Activated CD4-positive, alpha-beta T cell treated with anti-CD3 and anti-CD28 coated beads, Interleukin-2, amount 50 U/mL, for 4 hours (primary cell): ENCODE measurements at regions not wholly inside any gene's neighbourhood (a gene's known extent, or its start where the extent isn't known, plus 50 kb on each side); places are given as distances from the start of the nearest gene placed in this dataset.
"Not testable (repeated sequence)": the region's sequence is repeated elsewhere in the genome, so short reads cannot be mapped to it uniquely, and the experiment has no call there.

Experiments used
- DNase-seq, 2 experiments: peaks; one replicate each; pipeline ENCODE4 v3.0.0-alpha.2; 2020

DNA sequence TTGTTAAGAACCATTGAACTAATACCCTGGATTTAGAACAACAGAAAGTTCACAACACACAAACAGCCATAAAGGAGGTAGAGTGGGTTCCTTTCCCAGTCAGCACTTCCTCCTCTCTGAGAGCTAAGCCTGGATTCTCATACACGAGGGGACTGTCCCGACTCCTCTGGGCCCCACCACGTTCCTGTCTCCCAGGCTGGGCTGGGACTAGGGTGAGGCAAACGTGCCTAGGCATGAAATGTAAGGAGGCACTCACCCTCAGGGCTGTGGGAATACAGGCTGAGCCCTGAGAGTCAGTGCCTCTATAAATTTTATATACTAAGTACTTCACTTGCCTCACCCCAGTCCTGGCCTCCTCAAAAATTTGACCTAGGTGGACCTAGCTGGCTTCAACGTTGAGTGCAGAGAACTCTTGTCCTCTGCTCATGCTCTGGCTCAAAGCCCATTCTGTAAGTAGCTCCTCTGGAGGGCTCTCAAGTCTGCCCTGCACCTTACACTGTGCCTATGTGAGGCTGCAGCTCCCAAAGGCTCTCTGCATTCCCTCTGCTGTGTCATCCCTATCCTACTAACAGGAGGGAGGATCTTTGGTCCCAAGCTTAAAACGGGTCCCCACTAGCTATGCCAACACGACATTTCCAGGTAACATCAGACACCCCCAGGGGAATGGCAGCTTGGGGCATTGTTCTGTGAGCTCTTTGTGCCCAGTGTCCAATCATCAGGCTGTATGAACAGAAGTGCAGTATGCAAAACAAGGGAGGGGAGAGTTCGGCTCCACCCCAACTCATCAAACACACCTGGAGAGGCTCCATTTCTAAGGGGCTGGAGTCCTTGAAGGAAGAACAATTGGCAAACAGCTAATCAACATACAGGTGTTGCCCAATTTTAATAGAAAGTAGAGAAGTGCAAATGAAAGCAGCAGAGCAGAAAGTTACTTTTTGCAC, 233.2 kb downstream of the RPLP1 start:
- DNase-seq, result no peak

DNA sequence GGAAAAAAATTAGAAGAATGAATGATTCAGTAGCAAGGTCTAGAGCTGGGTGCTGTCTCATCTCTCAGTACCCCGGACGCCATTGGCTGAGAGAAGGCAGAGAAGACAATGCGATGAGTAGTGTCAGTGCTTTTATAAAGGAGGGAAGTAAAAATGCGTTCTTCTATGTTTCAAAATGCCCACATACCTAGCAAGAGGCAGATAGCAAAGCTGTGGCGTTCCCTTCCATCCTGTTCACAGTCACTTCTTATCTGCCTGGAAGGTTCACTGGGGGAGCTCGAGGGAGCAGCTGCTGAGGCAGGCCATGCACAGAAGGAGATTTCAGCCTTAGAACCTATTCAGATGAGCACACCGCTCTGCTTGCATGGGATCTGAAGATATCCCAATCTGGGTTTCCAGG, 234.0 kb downstream of the RPLP1 start:
- DNase-seq, result no peak

DNA sequence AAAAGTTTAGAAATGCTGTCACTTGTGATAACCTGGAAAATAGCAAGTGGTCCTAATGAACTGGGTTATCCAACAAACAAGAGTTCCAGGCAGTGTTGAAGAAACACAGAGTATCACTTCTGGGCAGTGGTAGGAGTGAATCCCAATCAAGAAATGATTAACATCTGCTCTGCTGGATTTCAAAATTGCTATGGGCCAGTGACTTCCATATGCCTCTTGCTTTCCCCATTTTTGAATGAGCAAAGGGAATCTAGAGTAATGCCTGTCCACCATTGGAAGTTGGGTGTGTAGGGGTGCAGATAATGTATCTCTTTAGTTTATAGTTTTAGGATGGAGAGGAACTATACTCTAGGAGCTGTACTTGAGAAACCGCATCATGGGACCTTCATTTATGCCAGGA, 236.5 kb downstream of the RPLP1 start:
- no peak for DNase-seq

DNA sequence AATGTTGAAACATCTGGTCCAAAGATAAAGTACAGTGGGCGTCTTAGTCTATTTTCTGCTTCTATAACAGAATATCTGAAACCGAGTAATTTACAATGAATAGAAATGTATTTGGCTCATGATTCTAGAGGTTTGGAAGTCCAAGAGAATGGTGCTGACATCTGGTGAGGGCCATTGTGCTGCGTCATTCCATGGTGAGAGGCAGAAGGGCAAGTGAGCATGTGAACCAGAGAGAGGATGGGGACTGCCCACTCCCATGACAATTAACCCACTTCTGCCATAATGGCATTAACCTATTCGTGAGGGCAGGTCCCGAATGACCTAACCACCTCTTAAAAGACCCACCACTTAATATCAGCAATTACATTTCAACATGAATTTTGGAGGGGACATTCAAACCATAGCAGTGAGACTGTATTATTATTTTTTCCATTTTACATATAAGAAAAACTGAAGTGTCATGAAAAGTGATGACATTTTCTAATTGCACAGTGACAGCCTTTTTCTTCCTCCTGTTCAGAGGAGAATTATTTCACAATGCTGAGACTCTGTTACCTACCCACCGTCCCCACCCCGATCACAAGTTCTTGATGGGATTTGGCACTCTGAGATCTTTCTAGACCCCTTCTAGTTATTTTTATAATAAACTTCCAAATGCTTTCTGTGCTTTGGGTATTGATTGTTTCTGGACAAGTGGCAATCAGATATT, 238.8 kb downstream of the RPLP1 start:
- no peak for DNase-seq

DNA sequence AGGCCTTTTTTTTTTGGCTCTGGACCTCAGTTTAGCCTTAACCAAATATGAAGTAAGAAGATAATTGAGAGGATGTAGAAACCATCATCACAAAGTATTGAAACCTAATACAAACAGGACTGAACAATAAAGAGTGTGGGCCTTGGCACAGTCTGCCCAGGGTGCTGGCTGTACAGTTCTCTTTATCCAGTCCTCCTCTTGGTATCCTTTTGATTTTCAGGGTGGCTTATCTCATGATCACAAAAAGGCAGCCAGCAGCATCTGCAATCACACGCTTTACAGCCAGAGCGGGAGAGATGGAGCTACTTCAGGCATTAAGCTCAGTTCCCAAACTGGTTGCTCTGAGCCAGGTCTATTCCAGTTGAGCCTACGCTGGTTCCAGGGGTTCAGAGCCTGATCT, 239.7 kb downstream of the RPLP1 start:
- no peak for DNase-seq

DNA sequence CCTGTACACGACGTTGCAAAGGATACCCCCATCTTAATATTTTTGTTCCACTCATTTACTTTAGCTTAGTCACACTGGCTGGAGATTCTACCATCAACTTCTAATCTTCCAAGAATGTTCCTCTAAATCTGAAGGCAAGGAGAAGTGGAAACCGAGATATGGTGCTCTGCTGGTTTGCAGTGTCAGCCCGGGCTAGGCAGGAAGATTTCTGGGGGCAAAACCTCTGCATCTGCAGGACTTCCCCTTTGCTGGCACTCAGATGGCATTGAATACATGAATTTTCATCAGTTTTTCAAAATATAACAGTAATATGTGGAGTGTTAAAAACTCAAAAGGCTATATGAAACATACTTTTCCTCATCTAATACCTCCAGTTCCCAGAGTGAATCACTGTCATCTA, 240.4 kb downstream of the RPLP1 start:
- DNase-seq, result no peak

DNA sequence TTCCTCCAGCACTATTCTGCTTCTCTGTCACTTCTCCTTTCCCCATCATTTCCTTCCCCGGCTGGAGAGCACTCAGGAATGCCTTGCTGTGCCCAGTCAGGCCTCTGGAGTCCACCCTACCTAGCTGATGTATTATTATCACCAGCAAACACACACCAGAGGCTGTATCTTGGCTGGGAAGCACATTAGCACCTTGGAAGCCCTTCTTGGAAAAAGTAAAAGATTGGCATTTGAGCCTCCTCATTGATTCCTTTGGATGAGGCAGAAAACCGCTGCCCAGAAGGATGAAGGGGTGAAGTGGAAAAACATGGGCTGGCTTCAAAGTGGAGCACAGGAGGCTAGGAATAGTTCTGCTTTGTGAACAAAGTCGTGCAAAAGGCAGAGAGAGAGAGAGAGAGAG, 244.3 kb downstream of the RPLP1 start:
- no peak for DNase-seq

DNA sequence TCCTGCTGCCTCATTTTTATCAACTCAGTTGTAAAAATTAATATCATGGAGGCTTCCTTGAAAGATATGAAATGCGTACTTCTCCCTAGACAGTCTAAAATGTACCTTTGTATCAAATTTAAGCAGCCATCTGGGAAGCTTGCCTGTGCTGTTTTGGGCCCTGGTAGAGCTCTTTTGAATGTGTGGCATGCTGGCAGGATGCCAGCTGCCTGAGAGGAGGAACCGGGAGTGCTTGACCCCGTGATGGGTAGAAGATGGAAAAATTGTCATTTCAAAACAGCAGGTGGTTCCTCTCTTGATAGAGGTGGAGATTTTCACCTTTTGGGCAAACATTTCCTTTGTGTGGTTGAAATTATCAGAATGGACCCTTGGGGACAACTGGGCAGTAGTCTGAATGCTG, 245.3 kb downstream of the RPLP1 start:
- DNase-seq, result no peak

DNA sequence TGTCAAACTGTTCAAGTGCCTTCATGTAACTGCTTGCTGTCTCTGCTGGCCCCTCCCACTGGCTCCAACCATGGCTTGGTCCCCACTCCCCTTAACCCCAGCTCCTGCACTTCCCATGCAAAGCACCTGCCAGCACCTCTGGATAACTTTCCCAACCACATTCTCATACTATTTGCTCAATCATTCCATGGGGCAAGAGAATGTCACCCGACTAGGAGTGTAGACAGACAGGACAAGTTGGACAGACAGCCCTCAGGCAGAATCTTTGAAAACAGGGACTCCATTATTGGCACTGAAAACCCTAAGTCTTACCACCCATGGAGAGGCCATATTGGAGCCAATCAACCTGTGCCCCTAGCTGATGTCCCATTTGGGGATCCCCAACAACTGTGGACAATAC, 246.5 kb downstream of the RPLP1 start:
- DNase-seq, result no peak

DNA sequence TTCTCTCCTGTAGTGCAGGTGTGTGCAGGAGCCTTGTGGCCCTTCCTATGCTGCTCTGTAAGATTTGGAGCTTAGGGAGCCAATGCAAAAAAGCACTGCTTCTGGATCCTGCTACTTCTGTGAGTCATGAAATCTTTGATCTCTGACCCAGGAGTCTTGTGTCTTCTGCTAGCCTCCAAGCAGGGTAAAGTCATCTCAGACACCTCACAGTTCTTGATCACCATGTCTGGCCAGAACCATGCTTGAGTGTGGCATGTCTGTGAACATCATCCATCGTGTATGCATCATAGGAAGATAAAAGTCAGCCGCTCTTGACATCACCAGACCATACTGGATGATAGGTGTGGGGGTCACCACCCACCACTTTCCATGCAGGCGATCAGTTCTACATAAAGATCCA, 247.8 kb downstream of the RPLP1 start:
- no peak for DNase-seq

DNA sequence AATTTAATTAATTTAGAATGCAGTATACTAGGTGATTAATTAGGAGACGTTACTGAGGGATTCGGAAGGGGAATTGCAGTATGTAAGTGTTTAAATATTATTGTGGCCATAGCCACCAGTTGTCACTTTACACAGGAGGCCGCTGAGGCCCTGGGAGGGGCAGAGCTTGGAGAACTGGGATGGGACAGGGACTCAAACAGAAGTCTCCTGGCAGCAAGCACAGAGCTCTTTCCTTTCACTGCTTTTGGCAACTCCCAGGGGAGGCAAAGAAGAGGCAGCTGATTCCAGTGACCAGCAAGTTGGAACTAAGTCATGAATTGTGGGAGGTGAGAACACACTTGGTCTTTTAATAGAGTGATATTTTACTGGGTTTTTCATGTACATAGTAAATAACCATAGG, 248.6 kb downstream of the RPLP1 start:
- no peak for DNase-seq

DNA sequence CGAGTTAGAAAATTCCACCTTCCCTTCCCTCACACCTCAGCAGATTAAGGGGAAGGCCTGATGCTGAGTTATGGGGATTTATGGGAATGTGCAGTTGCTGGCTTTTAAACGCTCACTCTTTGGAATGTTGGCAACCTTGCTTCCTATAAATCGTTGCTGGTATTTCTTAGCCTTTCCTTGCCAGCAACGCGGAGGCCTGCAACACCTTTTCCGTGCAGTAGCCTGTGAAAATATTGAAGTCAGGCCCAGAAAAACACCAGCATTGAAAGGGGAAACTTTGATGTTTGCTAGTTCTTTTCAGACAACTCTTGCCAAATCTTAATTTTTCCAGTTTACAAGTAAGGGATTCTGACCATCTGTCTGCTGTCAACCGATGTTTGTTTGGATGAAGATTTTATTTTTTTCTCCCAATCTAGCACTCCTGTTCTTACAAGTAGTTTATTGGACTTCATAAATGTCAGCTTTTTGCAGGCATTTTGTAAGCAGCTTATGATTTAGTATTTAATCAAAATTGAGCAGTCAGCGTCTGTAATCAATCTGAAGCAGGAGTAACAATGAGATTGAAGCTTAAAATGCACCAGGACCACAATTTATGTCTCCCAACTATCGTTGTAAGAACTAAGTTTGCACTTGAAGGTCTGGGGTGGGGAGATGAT, 251.0 kb downstream of the RPLP1 start:
- no peak for DNase-seq

DNA sequence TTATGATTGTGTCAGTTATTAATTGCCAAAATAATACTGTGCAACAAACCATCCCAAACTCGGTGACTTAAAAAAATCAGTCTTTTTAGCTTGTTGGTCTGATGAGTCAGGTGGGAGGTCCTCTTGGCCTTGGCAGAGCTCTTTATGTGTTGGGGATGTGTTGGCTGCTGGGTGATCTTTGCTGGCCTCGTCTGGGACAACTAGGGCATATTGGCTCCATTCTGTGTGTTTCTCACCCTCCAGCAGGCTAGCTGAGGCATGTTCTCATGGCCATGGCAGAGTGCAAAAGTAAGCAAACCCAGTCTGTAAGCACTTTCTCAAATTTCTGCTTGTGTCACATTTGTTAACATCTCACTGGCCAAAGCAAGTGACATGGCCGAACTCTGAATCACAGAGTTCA, 251.6 kb downstream of the RPLP1 start:
- no peak for DNase-seq

DNA sequence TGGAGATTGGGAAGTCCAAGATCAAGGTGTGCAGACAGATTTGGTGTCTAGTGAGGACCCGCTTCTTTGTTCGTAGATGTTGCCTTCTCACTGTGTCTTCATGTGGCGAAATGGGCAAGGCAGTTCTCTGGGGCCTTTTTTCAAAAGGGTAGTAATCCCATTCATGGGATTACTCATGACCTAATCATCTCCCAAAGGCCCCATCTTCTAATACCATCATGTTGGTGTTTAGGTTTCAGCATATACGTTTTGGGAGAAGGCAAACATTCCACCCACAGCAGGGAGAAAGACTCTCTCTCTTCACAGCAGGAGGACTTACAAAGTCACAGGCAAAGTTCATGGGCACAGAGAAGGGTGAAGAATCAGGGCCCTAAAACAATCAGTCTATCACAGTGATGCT, 252.1 kb downstream of the RPLP1 start:
- no peak for DNase-seq

DNA sequence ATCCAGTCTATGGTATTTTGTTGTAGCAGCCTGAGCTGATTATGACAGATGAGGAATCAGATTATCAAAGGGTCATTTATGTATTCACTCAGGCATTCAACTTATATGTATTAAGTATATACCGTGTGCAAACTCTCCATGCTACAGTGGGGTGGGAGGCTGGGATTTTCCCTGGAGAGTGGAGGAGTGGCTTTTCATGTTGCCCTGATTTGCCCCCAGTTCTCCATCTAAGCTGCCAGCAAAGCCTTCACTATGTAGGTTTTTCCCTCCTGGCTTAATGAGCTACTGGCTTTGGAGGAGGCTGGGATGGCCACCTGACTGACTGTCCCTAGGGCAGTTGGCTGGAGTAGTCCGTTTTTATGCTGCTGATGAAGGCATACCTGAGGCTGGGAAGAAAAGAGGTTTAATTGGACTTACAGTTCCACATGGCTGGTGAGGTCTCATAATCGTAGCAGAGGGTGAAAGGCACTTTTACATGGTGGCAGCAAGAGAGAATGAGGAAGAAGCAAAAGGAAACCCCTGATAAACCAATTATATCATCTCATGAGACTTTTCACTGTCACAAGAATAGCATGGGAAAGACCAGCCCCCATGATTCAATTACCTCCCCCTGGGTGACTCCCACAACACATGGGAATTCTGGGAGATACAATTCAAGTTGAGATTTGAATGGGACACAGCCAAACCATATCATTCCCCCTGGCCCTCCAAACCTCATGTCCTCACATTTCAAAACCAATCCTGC, 253.9 kb downstream of the RPLP1 start:
- no peak for DNase-seq

DNA sequence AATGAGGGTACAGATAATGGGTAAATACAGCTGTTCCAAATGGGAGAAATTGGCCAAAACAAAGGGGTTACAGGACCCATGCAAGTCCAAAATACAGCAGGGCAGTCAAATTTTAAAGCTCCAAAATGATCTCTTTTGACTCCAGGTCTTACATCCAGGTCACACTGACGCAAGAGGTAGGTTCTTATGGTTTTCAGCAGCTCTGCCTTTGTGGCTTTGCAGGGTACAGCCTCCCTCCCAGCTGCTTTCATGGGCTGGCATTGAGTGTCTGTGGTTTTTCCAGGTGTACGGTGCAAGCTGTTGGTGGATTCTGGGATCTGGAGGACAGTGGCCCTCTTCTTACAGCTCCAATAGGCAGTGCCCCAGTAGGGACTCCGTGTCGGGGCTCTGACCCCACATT, 254.6 kb downstream of the RPLP1 start:
- DNase-seq, result not testable (repeated sequence)

DNA sequence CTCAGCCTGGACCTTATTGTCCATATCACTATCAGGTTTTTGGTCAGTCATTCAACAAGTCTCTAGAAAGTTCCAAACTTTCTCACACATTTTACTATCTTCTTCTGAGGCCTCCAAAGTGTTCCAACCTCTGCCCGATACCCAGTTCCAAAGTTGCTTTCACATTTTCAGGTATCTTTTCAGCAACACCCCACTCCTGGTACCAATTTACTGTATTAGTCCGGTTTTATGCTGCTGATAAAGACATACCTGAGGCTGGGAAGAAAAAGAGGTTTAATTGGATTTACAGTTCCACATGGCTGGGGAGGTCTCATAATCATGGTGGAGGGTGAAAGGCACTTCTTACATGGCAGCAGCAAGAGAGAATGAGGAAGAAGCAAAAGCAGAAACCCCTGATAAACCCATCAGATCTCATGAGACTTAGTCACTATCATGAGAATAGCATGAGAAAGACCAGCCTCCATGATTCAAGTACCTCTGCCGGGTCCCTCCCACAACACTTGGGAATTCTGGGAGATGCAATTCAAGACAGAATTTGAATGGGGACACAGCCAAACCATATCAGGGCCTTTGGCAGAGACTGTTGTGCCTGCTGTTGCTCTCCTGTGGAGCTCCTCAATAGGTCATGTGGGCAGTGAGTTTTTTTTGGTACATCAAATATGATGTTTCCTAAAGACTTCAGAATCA, 256.0 kb downstream of the RPLP1 start:
- not testable (repeated sequence) for DNase-seq

DNA sequence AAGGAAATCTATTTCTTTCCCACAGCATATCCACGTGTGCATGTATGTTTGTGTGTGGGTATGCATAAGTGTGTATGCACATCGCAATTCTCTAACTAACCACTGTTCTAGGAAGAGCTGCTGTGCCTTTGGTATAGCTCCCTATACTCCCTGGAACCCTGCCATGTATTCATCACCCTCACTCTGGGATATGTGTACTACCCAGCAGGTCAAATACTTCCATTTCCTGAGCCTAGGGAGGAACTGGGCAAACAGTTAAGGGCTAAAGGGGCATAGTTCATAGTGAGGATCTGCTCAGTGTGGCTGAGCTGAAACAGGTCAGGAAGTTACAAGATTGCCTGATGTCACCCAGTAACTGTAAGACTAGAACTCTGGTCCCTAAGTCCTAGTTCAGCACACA, 260.4 kb downstream of the RPLP1 start:
- DNase-seq, result no peak

DNA sequence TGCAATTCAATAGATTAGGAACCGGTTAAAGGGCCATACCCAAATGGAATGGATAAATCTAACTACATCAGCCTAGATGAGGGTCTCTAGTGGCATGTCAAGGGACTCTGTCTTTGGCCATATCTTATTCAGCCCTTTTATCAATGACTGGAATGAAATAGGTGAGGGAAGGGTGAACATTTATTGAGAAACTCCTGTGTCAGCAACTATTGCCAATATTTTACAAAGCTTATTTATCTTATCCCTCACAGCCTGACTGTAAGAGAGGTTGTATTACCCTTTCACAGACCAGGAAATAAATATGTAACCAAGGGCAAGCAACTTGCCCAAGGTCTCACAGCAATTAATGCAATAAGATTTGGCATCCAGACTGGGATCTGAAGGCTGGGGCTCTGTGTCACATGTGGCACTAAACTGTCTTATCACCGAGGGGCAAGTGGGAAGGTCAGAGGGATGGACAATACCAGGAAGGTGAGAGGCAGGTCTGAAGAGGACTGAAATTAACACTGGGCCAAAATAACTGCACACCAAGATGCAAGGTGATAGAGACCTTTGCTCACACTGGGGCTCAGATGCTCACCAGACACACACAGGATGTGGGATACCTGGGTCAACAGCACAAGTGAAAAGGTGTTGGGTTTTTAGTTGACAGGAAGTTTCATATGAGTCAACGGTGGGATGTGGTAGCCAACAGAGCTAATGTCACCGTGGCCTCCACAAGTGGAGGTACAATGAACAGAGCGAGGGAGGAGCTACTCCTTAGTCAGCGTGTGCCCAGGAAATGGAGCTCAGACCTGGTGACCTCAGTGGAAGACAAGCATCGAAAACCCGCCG, 261.3 kb downstream of the RPLP1 start:
- peak; percentile 48 to 57 for DNase-seq

DNA sequence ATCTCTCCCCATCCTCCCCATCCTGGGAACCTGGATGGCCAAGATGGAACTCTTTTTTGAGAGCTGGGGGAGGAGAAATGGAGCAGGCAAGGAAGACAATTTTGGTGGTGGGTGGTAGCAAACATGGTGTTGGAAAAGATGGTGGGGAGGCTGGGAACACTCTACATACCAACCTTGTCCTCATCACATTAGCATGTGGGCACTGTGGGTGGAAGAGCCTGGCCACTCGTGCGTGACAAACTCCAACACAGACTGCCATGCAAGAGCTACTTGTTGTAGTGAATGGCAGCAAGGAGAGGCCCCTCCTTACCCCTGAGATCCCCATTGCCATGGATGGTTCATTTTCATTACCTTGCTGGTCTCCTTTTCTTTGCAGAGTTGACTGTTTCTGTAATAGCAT, 262.6 kb downstream of the RPLP1 start:
- no peak for DNase-seq

DNA sequence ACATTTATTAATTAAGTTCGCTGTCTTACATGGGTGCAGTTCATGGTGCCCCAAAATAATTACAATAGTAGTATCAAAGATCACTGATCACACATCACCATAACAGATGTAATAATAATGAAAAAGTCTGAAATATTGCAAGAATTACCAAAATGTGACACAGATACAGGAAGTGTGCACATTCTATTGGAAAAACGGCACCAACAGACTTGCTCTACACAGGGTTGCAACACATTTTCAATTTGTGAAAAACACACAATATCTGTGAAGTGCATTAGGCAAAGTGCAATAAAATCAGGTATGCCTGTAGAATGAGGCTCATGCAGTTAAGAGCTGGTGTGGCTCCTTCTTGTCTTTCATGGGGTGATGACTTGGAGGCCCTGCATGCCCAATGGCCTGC, 265.8 kb downstream of the RPLP1 start:
- no peak for DNase-seq

DNA sequence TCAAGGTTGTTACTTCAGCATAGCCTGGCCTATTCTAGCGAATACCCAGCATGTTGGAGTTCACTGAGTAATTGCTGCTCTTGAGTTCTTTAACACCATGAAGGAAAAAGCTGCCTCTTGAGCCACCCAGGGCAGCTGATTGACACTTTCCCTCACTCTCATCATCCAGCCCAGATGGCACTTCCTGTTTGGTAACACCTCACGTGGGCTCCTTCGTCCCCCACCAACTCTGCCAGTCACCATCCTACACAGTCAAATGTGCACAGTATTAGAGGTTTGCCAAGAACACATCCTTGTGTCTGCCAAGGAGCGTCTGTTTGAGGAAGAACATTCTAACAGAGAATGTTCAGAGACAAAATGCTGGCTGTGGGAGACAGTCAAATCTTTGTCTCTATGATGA, 266.3 kb downstream of the RPLP1 start:
- peak in 1 of 2 experiments; percentile 5 for DNase-seq
